H9 (cell line): ENCODE measurements at regions not wholly inside any gene's neighbourhood (a gene's known extent, or its start where the extent isn't known, plus 50 kb on each side); places are given as distances from the start of the nearest gene placed in this dataset.

Source experiments
- DNase-seq: peaks from one replicate; pipeline ENCODE4 v3.0.0-alpha.2; 2017
- H2AFZ ChIP-seq: one replicate; pipeline ENCODE4 v1.6.1; 2013; ENCODE audit warnings: mild to moderate bottlenecking, low read length, control low read depth, moderate library complexity
- H2AK5ac ChIP-seq: 2 replicates; pipeline ENCODE4 v1.6.1; 2013; ENCODE audit warnings: low read length, control low read depth, mixed read lengths; ENCODE audit not compliant: insufficient read length
- H2BK120ac ChIP-seq: one replicate; pipeline ENCODE4 v1.6.1; 2013; ENCODE audit warnings: low read depth, mild to moderate bottlenecking, low read length, control low read depth, inconsistent platforms; ENCODE audit not compliant: poor library complexity, severe bottlenecking
- H2BK12ac ChIP-seq: 2 replicates; pipeline ENCODE4 v1.6.1; 2013; ENCODE audit warnings: low read length, control low read depth, mixed read lengths, low read depth; ENCODE audit not compliant: insufficient read length
- H2BK15ac ChIP-seq: 2 replicates; pipeline ENCODE4 v1.6.1; 2013; ENCODE audit warnings: low read depth, low read length, control low read depth
- H2BK20ac ChIP-seq: one replicate; pipeline ENCODE4 v1.6.1; 2013; ENCODE audit warnings: low read depth, mild to moderate bottlenecking, low read length, control low read depth, inconsistent platforms; ENCODE audit not compliant: poor library complexity, severe bottlenecking
- H2BK5ac ChIP-seq: 2 replicates; pipeline ENCODE4 v1.6.1; 2013; ENCODE audit warnings: low read length, control low read depth, mixed read lengths; ENCODE audit not compliant: insufficient read length
- H3K14ac ChIP-seq: 2 replicates; pipeline ENCODE4 v1.6.1; 2013; ENCODE audit warnings: low read length, control low read depth; ENCODE audit not compliant: insufficient read depth
- H3K18ac ChIP-seq: 2 replicates; pipeline ENCODE4 v1.6.1; 2013; ENCODE audit warnings: low read depth, mild to moderate bottlenecking, mixed read lengths, low read length, control low read depth; ENCODE audit not compliant: insufficient read length
- H3K23ac ChIP-seq: 2 replicates; pipeline ENCODE4 v1.6.1; 2013; ENCODE audit warnings: low read length, control low read depth, mixed read lengths, low read depth; ENCODE audit not compliant: insufficient read length
- H3K23me2 ChIP-seq: 2 replicates; pipeline ENCODE4 v1.6.1; 2013; ENCODE audit warnings: low read depth, mild to moderate bottlenecking, mixed read lengths, low read length, control low read depth; ENCODE audit not compliant: insufficient read length, poor library complexity, severe bottlenecking
- H3K27ac ChIP-seq: 2 replicates; pipeline ENCODE4 v1.5.1; 2013; ENCODE audit warnings: low read length, control low read depth, mixed read lengths, low read depth; ENCODE audit not compliant: insufficient read length
- H3K27me3 ChIP-seq: 2 replicates; pipeline ENCODE4 v1.6.1; 2013; ENCODE audit warnings: low read length, control low read depth, inconsistent platforms; ENCODE audit not compliant: insufficient read depth
- H3K4ac ChIP-seq: 2 replicates; pipeline ENCODE4 v1.6.1; 2013; ENCODE audit warnings: low read depth, mild to moderate bottlenecking, control low read depth, inconsistent platforms, low read length, moderate library complexity
- H3K4me1 ChIP-seq: 2 replicates; pipeline ENCODE4 v1.6.1; 2013; ENCODE audit warnings: low read length, control low read depth, inconsistent platforms; ENCODE audit not compliant: insufficient read depth
- H3K4me2 ChIP-seq: 2 replicates; pipeline ENCODE4 v1.6.1; 2013; ENCODE audit warnings: low read length, control low read depth, mixed read lengths; ENCODE audit not compliant: insufficient read length, insufficient read depth
- H3K56ac ChIP-seq: 2 replicates; pipeline ENCODE4 v1.6.1; 2013; ENCODE audit warnings: low read depth, mild to moderate bottlenecking, mixed read lengths, low read length, control low read depth; ENCODE audit not compliant: insufficient read length
- H3K79me1 ChIP-seq: 2 replicates; pipeline ENCODE4 v1.6.1; 2013; ENCODE audit warnings: low read depth, mild to moderate bottlenecking, moderate library complexity, low read length, control low read depth, inconsistent platforms; ENCODE audit not compliant: insufficient read depth, poor library complexity, severe bottlenecking
- H3K79me2 ChIP-seq: 2 replicates; pipeline ENCODE4 v1.6.1; 2013; ENCODE audit warnings: low read length, control low read depth, inconsistent platforms; ENCODE audit not compliant: insufficient read depth
- H3K9ac ChIP-seq: 2 replicates; pipeline ENCODE4 v1.6.1; 2013; ENCODE audit warnings: low read length, control low read depth, mixed read lengths; ENCODE audit not compliant: insufficient read length; ENCODE audit errors: extremely low read depth
- H3K9me3 ChIP-seq: one replicate; pipeline ENCODE4 v1.6.1; 2013; ENCODE audit warnings: low read depth, low read length, inconsistent platforms; ENCODE audit not compliant: control insufficient read depth
- H3T11ph ChIP-seq: one replicate; pipeline ENCODE4 v1.6.1; 2013; ENCODE audit warnings: mild to moderate bottlenecking, low read length, control low read depth, inconsistent platforms
- H4K20me1 ChIP-seq: one replicate; pipeline ENCODE4 v1.6.1; 2013; ENCODE audit not compliant: control insufficient read depth, insufficient read length, insufficient read depth
- H4K5ac ChIP-seq: 2 replicates; pipeline ENCODE4 v1.6.1; 2013; ENCODE audit warnings: low read depth, mild to moderate bottlenecking, mixed read lengths, low read length, control low read depth; ENCODE audit not compliant: insufficient read length
- H4K8ac ChIP-seq: replicated peaks from 2 replicates; pipeline ENCODE4 v1.6.1; 2013; ENCODE audit warnings: low read length, control low read depth, mixed read lengths, low read depth; ENCODE audit not compliant: insufficient read length
- H4K91ac ChIP-seq: 2 replicates; pipeline ENCODE4 v1.6.1; 2013; ENCODE audit warnings: low read depth, mild to moderate bottlenecking, moderate library complexity, mixed read lengths, low read length, control low read depth; ENCODE audit not compliant: insufficient read length
- H3K27ac Mint-ChIP-seq, 3 experiments: 2 replicates in 2 of 3; 3 replicates in 1 of 3; pipeline ENCODE4 v1.8.0; 2020 to 2021; ENCODE audit warnings: mixed read lengths in 3 of 3, mild to moderate bottlenecking in 1 of 3, moderate library complexity in 1 of 3
- H3K27me3 Mint-ChIP-seq: 2 replicates; pipeline ENCODE4 v1.8.0; 2021; ENCODE audit warnings: low read depth, mild to moderate bottlenecking, moderate library complexity, mixed read lengths
- H3K36me3 Mint-ChIP-seq, 3 experiments: 2 replicates in 2 of 3; 3 replicates in 1 of 3; pipeline ENCODE4 v1.8.0; 2020 to 2021; ENCODE audit warnings: low read depth in 3 of 3, mixed read lengths in 3 of 3; ENCODE audit not compliant: insufficient read depth in 1 of 3
- H3K4me1 Mint-ChIP-seq, 2 experiments: 2 replicates each; pipeline ENCODE4 v1.8.0; 2020; ENCODE audit warnings: mixed read lengths in 2 of 2
- H3K4me3 Mint-ChIP-seq, 2 experiments: 2 replicates in 1 of 2; 3 replicates in 1 of 2; pipeline ENCODE4 v1.8.0; 2020 to 2021; ENCODE audit warnings: mild to moderate bottlenecking in 2 of 2, mixed read lengths in 2 of 2, moderate library complexity in 1 of 2
- H3K9me3 Mint-ChIP-seq, 2 experiments: 2 replicates in 1 of 2; 3 replicates in 1 of 2; pipeline ENCODE4 v1.8.0; 2020; ENCODE audit warnings: mild to moderate bottlenecking in 2 of 2, mixed read lengths in 2 of 2, moderate library complexity in 1 of 2
- WGBS: extraction: QIAGEN DNeasy Blood & Tissue Kit; methylation state at CpG from one replicate; pipeline ENCODE4 v1.1.7; 2013; ENCODE audit warnings: missing lambda C conversion rate, low lambda C conversion rate, mixed read lengths; ENCODE audit not compliant: insufficient read length; ENCODE audit errors: extremely low coverage; 5-methylcytosine and 5-hydroxymethylcytosine counted together
- TF ChIP-seq, protein P1 (sequence below): fragments of 200-600 bp; sonication (generic); conservative IDR thresholded peaks from 3 replicates; pipeline ENCODE4 v1.8.0; 2021; ENCODE audit warnings: antibody characterized with exemption, mild to moderate bottlenecking

DNA sequence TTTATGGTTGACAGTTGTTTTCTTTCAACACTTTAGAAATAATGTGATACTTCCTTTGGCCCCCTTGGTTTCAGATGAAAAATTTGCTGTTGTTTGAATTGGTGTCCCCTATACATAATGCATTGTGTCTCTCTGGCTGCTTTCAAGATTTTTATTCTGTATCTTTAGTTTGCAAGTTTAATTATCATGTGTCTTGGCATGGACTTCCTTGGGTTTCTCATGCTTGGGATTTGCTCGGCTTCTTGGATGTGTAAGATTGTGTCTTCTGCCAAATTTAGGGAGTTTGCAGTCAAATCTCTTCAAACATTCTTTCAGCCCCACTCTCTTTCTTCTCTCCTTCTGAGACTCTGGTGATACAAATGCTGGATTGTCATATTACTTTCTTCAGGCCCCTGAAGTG lies 53.4 kb upstream of the PTPRG start:
- H3K36me3 Mint-ChIP-seq = no peaks in the 10 kb centered on the region
- no peak overlapping the region for H3K18ac ChIP-seq
- H2BK5ac ChIP-seq = no peak overlapping the region
- no peak for DNase-seq
- no peaks in the 10 kb centered on the region for H3K79me2 ChIP-seq
- no peaks in the 10 kb centered on the region; a peak in 1 of 5 replicates for H3K9me3 Mint-ChIP-seq
- no peak overlapping the region for H2BK15ac ChIP-seq
- no peak overlapping the region for H3K23ac ChIP-seq
- H3K4me1 Mint-ChIP-seq = peaks cover 0 to 3% of the 10 kb centered on the region in 2 experiments; a peak in 3 of 4 replicates
- H3K27me3 ChIP-seq = no peaks in the 10 kb centered on the region
- H4K91ac ChIP-seq = no peak overlapping the region
- H3K4me3 Mint-ChIP-seq = no peak overlapping the region
- H3K9ac ChIP-seq = no peak overlapping the region
- H3K9me3 ChIP-seq = no peaks in the 10 kb centered on the region
- no peak overlapping the region for H3K56ac ChIP-seq
- H3K79me1 ChIP-seq = no peaks in the 10 kb centered on the region
- H3K27me3 Mint-ChIP-seq = no peaks in the 10 kb centered on the region
- H3K27ac ChIP-seq = no peak overlapping the region
- no peak overlapping the region for H3K14ac ChIP-seq
- no CpG with 5 or more reads among the region's 1 CpG for WGBS
- H3T11ph ChIP-seq = no peak overlapping the region
- no peak overlapping the region for H2BK20ac ChIP-seq
- no peak overlapping the region for H3K4ac ChIP-seq
- no peak overlapping the region for H2BK12ac ChIP-seq
- TF ChIP-seq, protein P1, sequence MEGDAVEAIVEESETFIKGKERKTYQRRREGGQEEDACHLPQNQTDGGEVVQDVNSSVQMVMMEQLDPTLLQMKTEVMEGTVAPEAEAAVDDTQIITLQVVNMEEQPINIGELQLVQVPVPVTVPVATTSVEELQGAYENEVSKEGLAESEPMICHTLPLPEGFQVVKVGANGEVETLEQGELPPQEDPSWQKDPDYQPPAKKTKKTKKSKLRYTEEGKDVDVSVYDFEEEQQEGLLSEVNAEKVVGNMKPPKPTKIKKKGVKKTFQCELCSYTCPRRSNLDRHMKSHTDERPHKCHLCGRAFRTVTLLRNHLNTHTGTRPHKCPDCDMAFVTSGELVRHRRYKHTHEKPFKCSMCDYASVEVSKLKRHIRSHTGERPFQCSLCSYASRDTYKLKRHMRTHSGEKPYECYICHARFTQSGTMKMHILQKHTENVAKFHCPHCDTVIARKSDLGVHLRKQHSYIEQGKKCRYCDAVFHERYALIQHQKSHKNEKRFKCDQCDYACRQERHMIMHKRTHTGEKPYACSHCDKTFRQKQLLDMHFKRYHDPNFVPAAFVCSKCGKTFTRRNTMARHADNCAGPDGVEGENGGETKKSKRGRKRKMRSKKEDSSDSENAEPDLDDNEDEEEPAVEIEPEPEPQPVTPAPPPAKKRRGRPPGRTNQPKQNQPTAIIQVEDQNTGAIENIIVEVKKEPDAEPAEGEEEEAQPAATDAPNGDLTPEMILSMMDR = no peak
- no peak overlapping the region for H4K5ac ChIP-seq
- no peak overlapping the region for H3K4me2 ChIP-seq
- H2AFZ ChIP-seq = no peak overlapping the region
- no peaks in the 10 kb centered on the region for H3K4me1 ChIP-seq
- H3K27ac Mint-ChIP-seq = no peak overlapping the region
- no peak overlapping the region for H4K8ac ChIP-seq
- no peak overlapping the region for H2AK5ac ChIP-seq
- no peaks in the 10 kb centered on the region for H3K23me2 ChIP-seq
- H2BK120ac ChIP-seq = no peak overlapping the region
- no peaks in the 10 kb centered on the region for H4K20me1 ChIP-seq
